GM19351 (cell line): ENCODE measurements at regions not wholly inside any gene's neighbourhood (a gene's known extent, or its start where the extent isn't known, plus 50 kb on each side); places are given as distances from the start of the nearest gene placed in this dataset.

ENCODE experiments used
- ATAC-seq: cut with Tn5 transposase; IDR thresholded peaks from one replicate; pipeline ENCODE4 v1.9.1; 2021; ENCODE audit warnings: mild to moderate bottlenecking, moderate library complexity; ENCODE audit not compliant: unreplicated experiment

- ATAC-seq = no peak
These were observed 555.5 kb upstream of the TBL1XR1 start for GRCh38 chr3:177752831-177753230.

- ATAC-seq = no peak
These were observed 556.3 kb upstream of the TBL1XR1 start for GRCh38 chr3:177753451-177754155.

- no peak for ATAC-seq
These were observed 557.2 kb upstream of the TBL1XR1 start for GRCh38 chr3:177754508-177754921.

- no peak for ATAC-seq
These were observed 560.8 kb upstream of the TBL1XR1 start for GRCh38 chr3:177758126-177758525.

- ATAC-seq = no peak
These were observed 563.5 kb upstream of the TBL1XR1 start for GRCh38 chr3:177760803-177761202.

- ATAC-seq = no peak
These were observed 567.2 kb upstream of the TBL1XR1 start for GRCh38 chr3:177764377-177764912.

- ATAC-seq = no peak
These were observed 567.7 kb upstream of the TBL1XR1 start for GRCh38 chr3:177764933-177765332.

- no peak for ATAC-seq
These were observed 573.3 kb upstream of the TBL1XR1 start for GRCh38 chr3:177770383-177771230.

- ATAC-seq = no peak
These were observed 574.5 kb upstream of the TBL1XR1 start for GRCh38 chr3:177771780-177772179.

GRCh38 chr3:177772908-177773557 lies 575.8 kb upstream of the TBL1XR1 start:
- ATAC-seq = peak; percentile 55

GRCh38 chr3:177773717-177774116 lies 576.4 kb upstream of the TBL1XR1 start:
- no peak for ATAC-seq

GRCh38 chr3:177776661-177777101 lies 579.4 kb upstream of the TBL1XR1 start:
- ATAC-seq = no peak

- ATAC-seq = peak; percentile 91
These were observed 580.4 kb upstream of the TBL1XR1 start for GRCh38 chr3:177777699-177778098.

GRCh38 chr3:177778633-177779032 lies 581.4 kb upstream of the TBL1XR1 start:
- no peak for ATAC-seq

- ATAC-seq = no peak
These were observed 584.4 kb upstream of the TBL1XR1 start for GRCh38 chr3:177781686-177782161.

- no peak for ATAC-seq
These were observed 586.1 kb upstream of the TBL1XR1 start for GRCh38 chr3:177783338-177783737.

- no peak for ATAC-seq
These were observed 586.5 kb upstream of the TBL1XR1 start for GRCh38 chr3:177783767-177784166.

- ATAC-seq = peak; percentile 90
These were observed 590.2 kb upstream of the TBL1XR1 start for GRCh38 chr3:177787279-177788041.

GRCh38 chr3:177789500-177789899 lies 592.2 kb upstream of the TBL1XR1 start:
- ATAC-seq = no peak

- ATAC-seq = no peak
These were observed 595.2 kb upstream of the TBL1XR1 start for GRCh38 chr3:177792311-177793030.
